ENCODE measurements at regions not wholly inside any gene's neighbourhood (a gene's known extent, or its start where the extent isn't known, plus 50 kb on each side); places are given as distances from the start of the nearest gene placed in this dataset.

DNA sequence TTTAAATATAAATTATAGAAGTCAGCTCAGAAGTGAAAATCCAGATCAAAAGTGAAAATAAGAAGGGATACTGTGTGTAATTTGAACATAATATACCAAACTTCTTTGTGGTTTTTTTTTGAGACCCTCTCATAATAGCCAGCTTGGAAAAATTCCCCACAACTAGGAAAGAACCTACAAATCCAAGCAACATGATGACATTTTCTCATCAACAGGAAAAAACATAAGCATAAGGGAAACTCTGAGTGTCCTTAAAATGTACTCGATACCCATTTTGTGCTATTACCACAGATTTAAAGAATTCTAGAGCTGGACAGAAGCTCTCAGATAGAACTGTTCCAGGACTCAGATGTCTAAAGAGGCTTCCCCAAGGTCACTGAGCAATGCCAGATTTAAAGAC, 214.8 kb upstream of the KLF14 start:
- TF ChIP-seq, protein P1, sequence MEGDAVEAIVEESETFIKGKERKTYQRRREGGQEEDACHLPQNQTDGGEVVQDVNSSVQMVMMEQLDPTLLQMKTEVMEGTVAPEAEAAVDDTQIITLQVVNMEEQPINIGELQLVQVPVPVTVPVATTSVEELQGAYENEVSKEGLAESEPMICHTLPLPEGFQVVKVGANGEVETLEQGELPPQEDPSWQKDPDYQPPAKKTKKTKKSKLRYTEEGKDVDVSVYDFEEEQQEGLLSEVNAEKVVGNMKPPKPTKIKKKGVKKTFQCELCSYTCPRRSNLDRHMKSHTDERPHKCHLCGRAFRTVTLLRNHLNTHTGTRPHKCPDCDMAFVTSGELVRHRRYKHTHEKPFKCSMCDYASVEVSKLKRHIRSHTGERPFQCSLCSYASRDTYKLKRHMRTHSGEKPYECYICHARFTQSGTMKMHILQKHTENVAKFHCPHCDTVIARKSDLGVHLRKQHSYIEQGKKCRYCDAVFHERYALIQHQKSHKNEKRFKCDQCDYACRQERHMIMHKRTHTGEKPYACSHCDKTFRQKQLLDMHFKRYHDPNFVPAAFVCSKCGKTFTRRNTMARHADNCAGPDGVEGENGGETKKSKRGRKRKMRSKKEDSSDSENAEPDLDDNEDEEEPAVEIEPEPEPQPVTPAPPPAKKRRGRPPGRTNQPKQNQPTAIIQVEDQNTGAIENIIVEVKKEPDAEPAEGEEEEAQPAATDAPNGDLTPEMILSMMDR (IDR thresholded peaks at IDR 0.05) = no peak
- TF ChIP-seq POLR2A (IDR thresholded peaks at IDR 0.05) = no peak
- Histone ChIP-seq H3K4me1 (peaks cover 0 to 32% (median 8%) of the 10 kb centered on the region in 4 donors), H3K4me3 (no peak overlapping the region), H3K9me3 (no peaks in the 10 kb centered on the region), H3K27me3 (no peaks in the 10 kb centered on the region), H3K36me3 (no peaks in the 10 kb centered on the region), H3K27ac (peak overlapping the region in 1 of 3 donors; percentile 77)
- intact Hi-C loops (cut with DNase I) = loop anchor here in 1 of 2 donors (10.0 kb wide), 1 partner anchor 46 kb away; no protein-coding TSS in a partner anchor
- ATAC-seq (no peak), DNase-seq (no peak)
- 69% methylated on average over 1 of the region's 1 CpG for WGBS (ENCODE audit: insufficient coverage, low coverage, low lambda C conversion rate, missing lambda C conversion rate)

DNA sequence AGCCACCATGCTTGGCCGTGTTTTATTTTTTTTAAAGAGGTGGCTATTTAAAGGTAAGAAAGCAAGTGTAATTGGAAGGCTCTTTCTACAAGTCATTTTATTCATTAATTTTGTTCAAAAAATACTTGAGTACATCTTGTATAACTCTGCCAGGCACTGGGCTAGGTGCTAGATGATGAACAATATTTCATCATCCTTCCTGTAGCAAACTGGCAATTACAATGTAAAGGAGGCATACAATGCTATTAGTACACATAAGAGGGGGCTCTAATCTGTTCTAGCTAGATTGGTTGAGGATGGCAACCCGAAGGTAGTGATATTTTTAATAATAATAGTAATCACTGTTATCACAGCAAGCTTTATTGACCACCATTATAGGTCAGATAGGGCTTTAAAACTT, 215.5 kb upstream of the KLF14 start:
- no peaks in the 10 kb centered on the region for H3K27me3 ChIP-seq
- no peak overlapping the region for H3K27ac ChIP-seq
- H3K4me1 ChIP-seq = peaks cover 0 to 27% (median 5%) of the 10 kb centered on the region in 4 donors
- H3K9me3 ChIP-seq = no peaks in the 10 kb centered on the region
- intact Hi-C loops (cut with DNase I) = loop anchor here in 1 of 2 donors (10.0 kb wide), 1 partner anchor 45 kb away; no protein-coding TSS in a partner anchor
- no peaks in the 10 kb centered on the region for H3K36me3 ChIP-seq
- 91% methylated on average over 2 of the region's 2 CpGs for WGBS (ENCODE audit: insufficient coverage, low coverage, low lambda C conversion rate, missing lambda C conversion rate)
- no peak overlapping the region for H3K4me3 ChIP-seq
- no peak for ATAC-seq
- no peak for DNase-seq
- TF ChIP-seq, protein P1 (IDR thresholded peaks at IDR 0.05) = no peak
- no peak for TF ChIP-seq POLR2A (IDR thresholded peaks at IDR 0.05)

DNA sequence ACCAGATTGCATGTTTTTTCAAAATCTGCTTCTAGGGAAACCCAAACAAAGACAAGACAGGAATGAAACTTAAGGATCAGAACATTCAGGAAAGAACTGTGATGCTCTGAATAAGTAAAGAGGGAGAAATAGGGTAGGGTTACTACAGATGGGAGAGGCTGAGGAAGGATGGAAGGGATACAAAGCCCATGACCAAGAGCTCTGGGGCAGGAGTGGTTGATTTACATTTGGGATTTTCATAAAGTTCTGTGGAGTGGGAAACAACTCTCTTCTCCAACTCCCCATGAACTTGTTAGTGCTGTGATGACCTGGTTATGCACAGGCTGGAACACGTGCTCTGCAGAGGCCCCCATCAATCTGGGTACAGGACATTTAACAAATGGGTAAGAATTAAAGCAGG, 216.0 kb upstream of the KLF14 start:
- Histone ChIP-seq H3K4me1 (peaks cover 0 to 24% (median 5%) of the 10 kb centered on the region in 4 donors), H3K4me3 (no peak overlapping the region), H3K36me3 (no peaks in the 10 kb centered on the region), H3K27ac (no peak overlapping the region), H3K9me3 (no peaks in the 10 kb centered on the region), H3K27me3 (no peaks in the 10 kb centered on the region)
- TF ChIP-seq, protein P1 (IDR thresholded peaks at IDR 0.05) = no peak
- TF ChIP-seq POLR2A (IDR thresholded peaks at IDR 0.05) = no peak
- no peak for ATAC-seq
- no peak for DNase-seq
- WGBS (ENCODE audit: insufficient coverage, low coverage, low lambda C conversion rate, missing lambda C conversion rate) = 60% methylated on average over 1 of the region's 1 CpG
- intact Hi-C loops (cut with DNase I) = no loop called here

GRCh38 chr7:130950741-130951140, 216.7 kb upstream of the KLF14 start:
- intact Hi-C loops (cut with DNase I) = no loop called here
- TF ChIP-seq POLR2A (IDR thresholded peaks at IDR 0.05) = no peak
- TF ChIP-seq, protein P1 (IDR thresholded peaks at IDR 0.05) = no peak
- Histone ChIP-seq H3K36me3 (no peaks in the 10 kb centered on the region), H3K9me3 (no peaks in the 10 kb centered on the region), H3K27ac (no peak overlapping the region), H3K27me3 (no peaks in the 10 kb centered on the region), H3K4me1 (peaks cover 0 to 29% (median 2%) of the 10 kb centered on the region in 4 donors), H3K4me3 (no peak overlapping the region)
- 86% methylated on average over 6 of the region's 6 CpGs for WGBS (ENCODE audit: insufficient coverage, low coverage, low lambda C conversion rate, missing lambda C conversion rate)
- DNase-seq (no peak), ATAC-seq (no peak)
